ENCODE measurements at regions not wholly inside any gene's neighbourhood (a gene's known extent, or its start where the extent isn't known, plus 50 kb on each side); places are given as distances from the start of the nearest gene placed in this dataset.

- TF ChIP-seq CTCF (IDR thresholded peaks at IDR 0.05; ENCODE audit: low read length) (no peak), EZH2 (optimal IDR thresholded peaks at IDR 0.05; ENCODE audit: low read depth, low read length) (no peak), EZH2phosphoT487 (IDR thresholded peaks at IDR 0.05; ENCODE audit: low read length) (no peak)
Observed at GRCh38 chr7:137151041-137151689, 192.4 kb downstream of the PTN start.

Measured in MM.1S (cell line).